Fibroblast of villous mesenchyme (primary cell): ENCODE measurements at regions not wholly inside any gene's neighbourhood (a gene's known extent, or its start where the extent isn't known, plus 50 kb on each side); places are given as distances from the start of the nearest gene placed in this dataset.

Source experiments
- DNase-seq: peaks from one replicate; pipeline ENCODE4 v3.0.0-alpha.2; 2010; ENCODE audit warnings: low read depth
- H3K4me3 ChIP-seq: 2 replicates; pipeline ENCODE4 v1.5.1; 2011; ENCODE audit warnings: low read depth, mild to moderate bottlenecking, low read length
- TF ChIP-seq, protein P1 (sequence below): IDR thresholded peaks from 2 replicates; pipeline ENCODE4 v1.5.1; 2012; ENCODE audit warnings: low read depth, mild to moderate bottlenecking, low read length; ENCODE audit not compliant: insufficient read depth

DNA sequence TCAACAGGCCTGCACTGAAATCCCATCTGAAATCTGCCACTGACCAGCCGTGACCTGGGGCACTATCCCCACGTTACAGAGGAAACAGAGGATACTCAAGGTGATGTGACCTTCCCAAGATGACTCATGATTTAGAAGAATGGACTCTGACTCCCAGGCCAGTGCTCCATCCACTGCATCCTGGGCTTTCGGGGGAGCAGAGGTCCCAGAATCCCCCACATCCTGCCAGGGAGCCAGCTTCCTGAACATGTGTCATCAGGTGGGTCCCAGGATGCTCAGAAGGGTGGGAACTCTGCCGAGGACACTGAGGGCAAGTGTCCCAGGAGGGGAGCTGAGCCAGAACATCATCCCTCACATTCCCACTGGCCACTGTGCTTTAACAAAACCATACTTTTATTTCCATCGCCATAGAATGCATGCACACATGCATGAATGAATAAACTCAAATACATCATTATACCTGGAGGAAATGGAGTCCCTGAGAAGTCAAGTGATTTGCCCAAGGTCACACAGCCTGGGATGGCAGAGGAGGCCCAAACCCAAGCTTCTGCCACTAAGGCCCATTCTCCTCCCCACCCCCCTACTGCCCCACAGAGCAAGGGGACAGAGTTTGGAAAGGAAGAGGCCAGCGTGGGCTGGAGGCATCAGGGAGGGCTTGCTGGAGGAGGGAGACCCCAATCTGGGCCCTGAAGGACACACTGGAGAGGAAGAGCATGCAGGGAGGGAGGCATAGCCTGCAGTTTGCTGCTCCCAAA, 189.4 kb downstream of the MATN1 start:
- TF ChIP-seq, protein P1, sequence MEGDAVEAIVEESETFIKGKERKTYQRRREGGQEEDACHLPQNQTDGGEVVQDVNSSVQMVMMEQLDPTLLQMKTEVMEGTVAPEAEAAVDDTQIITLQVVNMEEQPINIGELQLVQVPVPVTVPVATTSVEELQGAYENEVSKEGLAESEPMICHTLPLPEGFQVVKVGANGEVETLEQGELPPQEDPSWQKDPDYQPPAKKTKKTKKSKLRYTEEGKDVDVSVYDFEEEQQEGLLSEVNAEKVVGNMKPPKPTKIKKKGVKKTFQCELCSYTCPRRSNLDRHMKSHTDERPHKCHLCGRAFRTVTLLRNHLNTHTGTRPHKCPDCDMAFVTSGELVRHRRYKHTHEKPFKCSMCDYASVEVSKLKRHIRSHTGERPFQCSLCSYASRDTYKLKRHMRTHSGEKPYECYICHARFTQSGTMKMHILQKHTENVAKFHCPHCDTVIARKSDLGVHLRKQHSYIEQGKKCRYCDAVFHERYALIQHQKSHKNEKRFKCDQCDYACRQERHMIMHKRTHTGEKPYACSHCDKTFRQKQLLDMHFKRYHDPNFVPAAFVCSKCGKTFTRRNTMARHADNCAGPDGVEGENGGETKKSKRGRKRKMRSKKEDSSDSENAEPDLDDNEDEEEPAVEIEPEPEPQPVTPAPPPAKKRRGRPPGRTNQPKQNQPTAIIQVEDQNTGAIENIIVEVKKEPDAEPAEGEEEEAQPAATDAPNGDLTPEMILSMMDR = no peak
- no peak for DNase-seq
- H3K4me3 ChIP-seq = no peak overlapping the region

DNA sequence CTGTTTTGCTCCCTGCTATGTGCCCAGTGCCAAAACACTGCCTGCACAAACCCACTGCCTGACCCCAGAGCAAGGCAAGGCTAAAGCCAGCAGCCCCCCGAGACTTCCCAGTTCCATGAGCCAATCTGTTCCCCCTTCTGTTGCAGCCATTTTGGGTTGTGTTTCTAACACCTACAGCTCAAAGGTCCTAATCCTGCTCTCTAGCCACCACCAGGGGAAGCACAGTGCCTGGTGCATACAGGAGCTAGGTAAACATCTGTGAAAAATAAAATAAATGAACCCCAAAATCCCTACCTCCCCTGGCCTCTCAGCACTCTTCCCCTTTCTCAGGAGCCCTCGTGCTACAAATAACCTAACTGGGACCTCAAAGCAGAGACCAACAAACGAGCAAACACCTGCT, 190.2 kb downstream of the MATN1 start:
- TF ChIP-seq, protein P1 = no peak
- DNase-seq = no peak
- no peak overlapping the region for H3K4me3 ChIP-seq

DNA sequence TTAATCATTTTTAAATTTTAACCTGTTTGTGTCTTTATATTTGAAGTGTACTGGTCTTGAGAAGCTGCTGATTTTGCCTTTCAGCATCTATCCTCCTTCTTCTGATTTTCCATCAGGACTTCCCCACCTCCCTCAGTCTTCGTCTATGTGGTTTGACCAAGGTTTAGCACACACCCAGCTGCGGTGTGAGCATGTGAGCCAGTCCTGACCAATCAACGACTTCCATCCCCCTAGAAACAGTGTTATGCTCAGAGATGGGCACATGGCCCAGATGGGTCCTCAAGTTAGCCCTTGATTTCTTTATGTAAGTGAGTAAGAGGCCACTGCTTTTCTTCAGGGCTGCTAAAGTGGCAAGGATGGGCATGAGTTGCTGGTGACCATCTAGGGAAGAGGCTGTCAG, 190.8 kb downstream of the MATN1 start:
- H3K4me3 ChIP-seq = no peak overlapping the region
- no peak for DNase-seq
- TF ChIP-seq, protein P1 = no peak

DNA sequence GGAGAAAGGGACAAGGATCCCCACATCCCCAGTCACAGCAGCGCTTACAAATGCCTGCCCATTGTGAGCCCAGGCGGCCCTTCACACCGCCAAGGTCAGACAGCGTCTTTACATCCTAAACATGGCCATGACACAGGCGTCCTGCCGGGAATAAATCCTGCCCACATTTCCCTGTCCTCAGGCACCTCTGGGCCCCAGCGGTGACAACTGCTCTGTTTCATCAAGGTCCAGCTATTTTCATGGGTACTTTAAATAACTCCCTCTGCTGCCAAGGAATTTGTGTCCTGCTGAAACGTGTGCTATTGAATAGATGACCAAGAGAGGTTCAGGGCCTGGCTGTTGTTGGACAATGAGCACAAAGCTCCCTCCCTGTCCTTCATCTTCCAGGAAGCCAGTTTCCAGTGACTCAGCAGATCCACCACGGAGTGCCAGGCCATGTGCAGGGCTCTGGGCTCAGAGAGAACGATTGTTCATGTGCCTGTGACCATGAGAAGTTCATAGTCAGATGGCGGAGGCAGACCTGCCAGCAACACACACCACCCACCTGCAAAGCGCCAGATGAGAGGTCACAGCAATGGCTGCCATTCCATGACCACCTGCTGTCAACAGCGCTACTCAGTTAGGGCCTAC, 195.8 kb downstream of the MATN1 start:
- H3K4me3 ChIP-seq = no peak overlapping the region
- DNase-seq = no peak
- TF ChIP-seq, protein P1 = no peak

DNA sequence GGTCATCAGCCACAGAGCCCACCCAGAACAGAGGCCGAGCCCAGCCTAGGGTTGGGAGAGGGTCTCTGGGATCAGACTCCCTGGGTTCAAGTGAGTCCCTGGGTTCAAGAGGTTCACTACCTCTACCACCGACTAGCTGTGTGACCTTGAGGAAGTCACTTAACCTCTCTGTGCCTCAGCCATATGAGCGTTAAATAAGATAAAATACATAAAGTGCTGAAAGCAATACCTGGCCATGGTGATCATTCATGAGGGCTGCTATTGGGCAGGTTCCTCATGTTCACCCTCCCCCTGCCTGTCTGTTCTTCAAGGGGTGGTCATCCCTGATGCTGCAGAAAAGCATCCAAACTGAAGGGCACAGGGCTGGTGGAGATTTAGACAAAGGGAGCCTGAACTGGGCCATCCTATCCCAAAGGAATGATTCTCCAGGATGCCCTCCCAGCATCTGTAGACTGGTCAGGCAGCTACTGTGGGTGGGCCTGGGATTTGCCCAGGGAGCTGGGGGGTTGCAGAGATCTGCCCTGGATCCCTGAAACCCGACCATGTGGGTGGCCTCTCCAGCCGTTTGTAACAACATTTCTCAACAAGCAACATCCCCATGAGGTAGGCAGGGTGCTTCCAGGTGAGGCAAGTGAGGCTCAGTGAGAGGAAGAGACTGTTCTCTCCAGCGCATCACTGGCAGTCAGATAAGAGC, 196.6 kb downstream of the MATN1 start:
- DNase-seq = no peak
- TF ChIP-seq, protein P1 = no peak
- no peak overlapping the region for H3K4me3 ChIP-seq

DNA sequence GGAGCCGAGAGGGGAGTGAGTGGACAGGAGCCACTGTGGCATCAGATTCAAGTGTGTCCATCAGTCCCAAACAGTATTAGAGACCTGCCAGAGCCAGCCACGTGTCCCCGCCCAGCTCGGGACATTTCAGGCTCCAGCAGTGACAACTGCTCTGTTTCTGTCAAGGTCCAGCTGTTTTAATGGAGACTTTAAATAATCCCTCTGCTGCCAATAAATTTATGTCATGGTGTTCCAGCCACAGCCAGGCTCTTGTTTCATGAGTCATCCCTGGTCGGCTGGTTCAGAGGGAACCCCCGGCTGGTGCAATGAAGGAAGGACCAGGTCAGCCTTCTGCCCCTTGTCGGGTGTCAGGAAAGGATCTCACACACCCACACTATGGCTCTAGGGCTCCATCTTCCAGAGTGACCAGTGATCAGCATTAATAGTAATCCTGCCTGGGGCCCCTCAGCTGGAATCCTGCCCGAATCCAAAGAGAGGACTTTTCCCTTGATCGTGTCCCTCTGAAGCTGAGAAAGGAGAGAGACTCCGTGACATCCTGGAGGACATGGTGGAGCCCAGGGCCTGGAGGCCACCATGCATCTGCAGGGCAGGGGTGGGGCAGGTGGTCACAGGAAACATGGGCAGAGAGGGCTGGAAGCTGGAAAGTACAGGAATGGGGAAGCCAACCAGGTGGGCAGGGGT, 197.3 kb downstream of the MATN1 start:
- peak; percentile 41 for DNase-seq
- H3K4me3 ChIP-seq = no peak overlapping the region
- TF ChIP-seq, protein P1 = no peak
